ENCODE measurements at regions not wholly inside any gene's neighbourhood (a gene's known extent, or its start where the extent isn't known, plus 50 kb on each side); places are given as distances from the start of the nearest gene placed in this dataset.

DNA sequence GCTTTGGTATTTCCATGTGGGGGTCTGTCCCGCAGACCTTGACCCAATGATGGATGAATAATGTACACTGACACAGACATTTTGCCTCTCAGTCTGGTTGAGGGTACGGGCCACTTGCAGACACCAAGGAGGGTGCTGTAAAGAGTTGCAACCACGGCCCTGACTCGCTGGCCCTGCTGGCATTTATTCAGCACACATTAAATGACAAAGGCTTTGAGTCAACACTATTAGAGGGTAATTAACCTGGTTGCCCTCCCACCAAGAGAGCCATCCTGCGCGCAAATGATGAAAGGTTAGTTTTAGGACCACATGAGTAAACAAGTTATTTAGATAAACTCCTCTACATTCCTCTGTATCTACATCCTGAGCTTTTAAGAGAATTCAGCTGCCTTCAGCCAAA, 308.9 kb upstream of the MMS22L start:
- TF ChIP-seq, protein P1, sequence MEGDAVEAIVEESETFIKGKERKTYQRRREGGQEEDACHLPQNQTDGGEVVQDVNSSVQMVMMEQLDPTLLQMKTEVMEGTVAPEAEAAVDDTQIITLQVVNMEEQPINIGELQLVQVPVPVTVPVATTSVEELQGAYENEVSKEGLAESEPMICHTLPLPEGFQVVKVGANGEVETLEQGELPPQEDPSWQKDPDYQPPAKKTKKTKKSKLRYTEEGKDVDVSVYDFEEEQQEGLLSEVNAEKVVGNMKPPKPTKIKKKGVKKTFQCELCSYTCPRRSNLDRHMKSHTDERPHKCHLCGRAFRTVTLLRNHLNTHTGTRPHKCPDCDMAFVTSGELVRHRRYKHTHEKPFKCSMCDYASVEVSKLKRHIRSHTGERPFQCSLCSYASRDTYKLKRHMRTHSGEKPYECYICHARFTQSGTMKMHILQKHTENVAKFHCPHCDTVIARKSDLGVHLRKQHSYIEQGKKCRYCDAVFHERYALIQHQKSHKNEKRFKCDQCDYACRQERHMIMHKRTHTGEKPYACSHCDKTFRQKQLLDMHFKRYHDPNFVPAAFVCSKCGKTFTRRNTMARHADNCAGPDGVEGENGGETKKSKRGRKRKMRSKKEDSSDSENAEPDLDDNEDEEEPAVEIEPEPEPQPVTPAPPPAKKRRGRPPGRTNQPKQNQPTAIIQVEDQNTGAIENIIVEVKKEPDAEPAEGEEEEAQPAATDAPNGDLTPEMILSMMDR (IDR thresholded peaks at IDR 0.05) = no peak
- no peak for TF ChIP-seq POLR2A (IDR thresholded peaks at IDR 0.05)
